ENCODE measurements at regions not wholly inside any gene's neighbourhood (a gene's known extent, or its start where the extent isn't known, plus 50 kb on each side); places are given as distances from the start of the nearest gene placed in this dataset.

GRCh38 chr7:41762641-41763040 lies 59.8 kb upstream of the INHBA start:
- Histone ChIP-seq H3K9ac (ENCODE audit: low read length) (no peak overlapping the region), H4K20me1 (ENCODE audit: insufficient read depth, low read length) (no peaks in the 10 kb centered on the region), H3K4me2 (ENCODE audit: low read length) (no peak overlapping the region), H3K9me3 (ENCODE audit: insufficient read depth, low read length) (peaks cover 4% of the 10 kb centered on the region; the same call in 1 of the 2 replicates), H3K27me3 (ENCODE audit: low read depth, low read length) (no peaks in the 10 kb centered on the region), H3K36me3 (replicated peaks; ENCODE audit: low read depth, low read length) (no peaks in the 10 kb centered on the region), H3K27ac (ENCODE audit: low read length) (no peak overlapping the region), H3K4me3 (ENCODE audit: low read length) (no peak overlapping the region), H3K4me1 (ENCODE audit: low read length) (no peaks in the 10 kb centered on the region), H3K79me2 (ENCODE audit: low read length) (no peaks in the 10 kb centered on the region), H2AFZ (ENCODE audit: low read depth, low read length) (no peak overlapping the region)
- no peak for TF ChIP-seq CTCF (IDR thresholded peaks at IDR 0.05; ENCODE audit: low read depth, low read length)
- no peak for TF ChIP-seq EZH2phosphoT487 (IDR thresholded peaks at IDR 0.05; ENCODE audit: low read depth)

- no peaks in the 10 kb centered on the region for H3K36me3 ChIP-seq (replicated peaks; ENCODE audit: low read depth, low read length)
- no peak overlapping the region for H2AFZ ChIP-seq (ENCODE audit: low read depth, low read length)
- no peak overlapping the region for H3K4me2 ChIP-seq (ENCODE audit: low read length)
- TF ChIP-seq EZH2phosphoT487 (IDR thresholded peaks at IDR 0.05; ENCODE audit: low read depth) (no peak), CTCF (IDR thresholded peaks at IDR 0.05; ENCODE audit: low read depth, low read length) (no peak)
- no peaks in the 10 kb centered on the region for H3K27me3 ChIP-seq (ENCODE audit: low read depth, low read length)
- H3K4me3 ChIP-seq (ENCODE audit: low read length), result no peak overlapping the region
- no peaks in the 10 kb centered on the region for H4K20me1 ChIP-seq (ENCODE audit: insufficient read depth, low read length)
- H3K79me2 ChIP-seq (ENCODE audit: low read length), result no peaks in the 10 kb centered on the region
- H3K4me1 ChIP-seq (ENCODE audit: low read length), result no peaks in the 10 kb centered on the region
- no peak overlapping the region for H3K9ac ChIP-seq (ENCODE audit: low read length)
- peaks cover 14% of the 10 kb centered on the region for H3K9me3 ChIP-seq (ENCODE audit: insufficient read depth, low read length)
- no peak overlapping the region for H3K27ac ChIP-seq (ENCODE audit: low read length)
Observed at GRCh38 chr7:41760293-41760692, 57.4 kb upstream of the INHBA start.

GRCh38 chr7:41758321-41758720 lies 55.4 kb upstream of the INHBA start:
- H3K4me3 ChIP-seq (ENCODE audit: low read length), result no peak overlapping the region
- H3K9me3 ChIP-seq (ENCODE audit: insufficient read depth, low read length), result peaks cover 26% of the 10 kb centered on the region
- H3K79me2 ChIP-seq (ENCODE audit: low read length), result no peaks in the 10 kb centered on the region
- no peak overlapping the region for H3K27ac ChIP-seq (ENCODE audit: low read length)
- H2AFZ ChIP-seq (ENCODE audit: low read depth, low read length), result no peak overlapping the region
- H3K9ac ChIP-seq (ENCODE audit: low read length), result no peak overlapping the region
- no peaks in the 10 kb centered on the region for H3K27me3 ChIP-seq (ENCODE audit: low read depth, low read length)
- H4K20me1 ChIP-seq (ENCODE audit: insufficient read depth, low read length), result no peaks in the 10 kb centered on the region
- H3K4me2 ChIP-seq (ENCODE audit: low read length), result no peak overlapping the region
- H3K4me1 ChIP-seq (ENCODE audit: low read length), result no peaks in the 10 kb centered on the region
- H3K36me3 ChIP-seq (replicated peaks; ENCODE audit: low read depth, low read length), result no peaks in the 10 kb centered on the region
- TF ChIP-seq CTCF (IDR thresholded peaks at IDR 0.05; ENCODE audit: low read depth, low read length), result no peak
- TF ChIP-seq EZH2phosphoT487 (IDR thresholded peaks at IDR 0.05; ENCODE audit: low read depth), result no peak

GRCh38 chr7:41756650-41757182 lies 53.8 kb upstream of the INHBA start:
- no peak overlapping the region for H3K4me3 ChIP-seq (ENCODE audit: low read length)
- H3K27me3 ChIP-seq (ENCODE audit: low read depth, low read length), result no peaks in the 10 kb centered on the region
- H3K4me1 ChIP-seq (ENCODE audit: low read length), result no peaks in the 10 kb centered on the region
- no peaks in the 10 kb centered on the region for H3K79me2 ChIP-seq (ENCODE audit: low read length)
- H2AFZ ChIP-seq (ENCODE audit: low read depth, low read length), result no peak overlapping the region
- no peak overlapping the region for H3K9ac ChIP-seq (ENCODE audit: low read length)
- H3K4me2 ChIP-seq (ENCODE audit: low read length), result no peak overlapping the region
- H3K36me3 ChIP-seq (replicated peaks; ENCODE audit: low read depth, low read length), result no peaks in the 10 kb centered on the region
- H3K9me3 ChIP-seq (ENCODE audit: insufficient read depth, low read length), result peaks cover 31% of the 10 kb centered on the region
- no peak overlapping the region for H3K27ac ChIP-seq (ENCODE audit: low read length)
- H4K20me1 ChIP-seq (ENCODE audit: insufficient read depth, low read length), result no peaks in the 10 kb centered on the region
- TF ChIP-seq EZH2phosphoT487 (IDR thresholded peaks at IDR 0.05; ENCODE audit: low read depth) (no peak), CTCF (IDR thresholded peaks at IDR 0.05; ENCODE audit: low read depth, low read length) (no peak)
